DOHH2 (cell line): ENCODE measurements at regions not wholly inside any gene's neighbourhood (a gene's known extent, or its start where the extent isn't known, plus 50 kb on each side); places are given as distances from the start of the nearest gene placed in this dataset.

Experiments used
- H3F3A ChIP-seq: fragments of 200-600 bp; sonication (generic), shearing (Covaris generic); 2 replicates; pipeline ENCODE4 v1.6.0; 2016; ENCODE audit warnings: antibody characterized with exemption, mild to moderate bottlenecking; ENCODE audit not compliant: control insufficient read depth, insufficient read depth
- H3K27ac ChIP-seq: fragments of 200-600 bp; sonication (generic); 2 replicates; pipeline ENCODE4 v1.5.1; 2014; ENCODE audit warnings: low read depth, mild to moderate bottlenecking, low read length, moderate library complexity
- H3K27me3 ChIP-seq: fragments of 200-600 bp; sonication (generic); 2 replicates; pipeline ENCODE4 v1.6.1; 2014; ENCODE audit warnings: mild to moderate bottlenecking, low read length, mixed read lengths; ENCODE audit not compliant: control insufficient read depth
- H3K36me3 ChIP-seq: fragments of 200-600 bp; sonication (generic); 2 replicates; pipeline ENCODE4 v1.6.1; 2014; ENCODE audit warnings: mild to moderate bottlenecking, low read length, moderate library complexity, mixed read lengths; ENCODE audit not compliant: control insufficient read depth
- H3K4me1 ChIP-seq: fragments of 200-600 bp; sonication (generic); 2 replicates; pipeline ENCODE4 v1.6.1; 2014; ENCODE audit warnings: mild to moderate bottlenecking, low read length, mixed read lengths; ENCODE audit not compliant: control insufficient read depth
- H3K4me2 ChIP-seq: fragments of 200-600 bp; sonication (generic); 2 replicates; pipeline ENCODE4 v1.6.0; 2014; ENCODE audit warnings: mild to moderate bottlenecking, low read length, moderate library complexity
- H3K4me3 ChIP-seq: fragments of 200-600 bp; sonication (generic); 2 replicates; pipeline ENCODE4 v1.5.1; 2014; ENCODE audit warnings: mild to moderate bottlenecking, low read length, mixed read lengths
- H3K79me2 ChIP-seq: fragments of 200-600 bp; sonication (generic); 2 replicates; pipeline ENCODE4 v1.6.1; 2014; ENCODE audit warnings: mild to moderate bottlenecking, low read length, mixed read lengths; ENCODE audit not compliant: control insufficient read depth
- H3K9me2 ChIP-seq: fragments of 200-600 bp; sonication (generic); replicated peaks from 2 replicates; pipeline ENCODE4 v1.6.1; 2014; ENCODE audit warnings: mild to moderate bottlenecking, low read length, mixed read lengths; ENCODE audit not compliant: control insufficient read depth
- H3K9me3 ChIP-seq: fragments of 200-600 bp; sonication (generic); 2 replicates; pipeline ENCODE4 v1.6.1; 2014; ENCODE audit warnings: antibody characterized with exemption, low read length, mixed read lengths; ENCODE audit not compliant: control insufficient read depth, insufficient read depth
- H4K20me1 ChIP-seq: fragments of 200-600 bp; sonication (generic); 2 replicates; pipeline ENCODE4 v1.6.0; 2014; ENCODE audit warnings: low read depth, mild to moderate bottlenecking, antibody characterized with exemption, low read length, moderate library complexity; ENCODE audit not compliant: control insufficient read depth, insufficient read depth
- EZH2phosphoT487 ChIP-seq: fragments of 200-600 bp; sonication (generic); IDR thresholded peaks from 2 replicates; pipeline ENCODE4 v1.6.1; 2017; ENCODE audit warnings: borderline replicate concordance, mild to moderate bottlenecking, antibody characterized with exemption, low read length, moderate library complexity, mixed read lengths
- TF ChIP-seq, protein P1 (sequence below): fragments of 200-600 bp; sonication (generic); IDR thresholded peaks from one replicate; pipeline ENCODE4 v1.5.1; 2014; ENCODE audit warnings: antibody characterized with exemption, mild to moderate bottlenecking, low read depth, low read length; ENCODE audit not compliant: poor library complexity, severe bottlenecking

DNA sequence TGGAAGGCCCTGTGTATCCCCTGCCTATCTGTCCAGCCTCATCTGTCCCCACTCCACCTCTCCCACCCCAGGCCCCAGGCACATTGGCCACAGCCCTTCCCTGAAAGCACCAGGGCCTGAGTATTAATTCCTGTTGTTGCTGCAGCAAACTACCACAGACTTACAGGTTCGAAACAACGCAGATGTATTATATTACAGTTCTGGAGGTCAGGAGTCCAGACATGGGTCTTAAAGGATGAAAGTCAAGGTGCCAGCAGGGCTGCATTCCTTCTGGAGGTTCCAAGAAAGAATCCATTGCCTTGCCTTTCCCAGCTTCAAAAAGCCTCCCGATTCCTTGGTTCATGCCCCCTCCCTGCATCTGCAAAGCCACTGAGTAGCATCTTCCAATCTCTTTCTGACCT is 78.7 kb upstream of the LAPTM4A start:
- Histone ChIP-seq H3K4me2 (no peak overlapping the region), H3K36me3 (no peaks in the 10 kb centered on the region), H3K9me3 (no peaks in the 10 kb centered on the region), H3K27ac (no peak overlapping the region), H3K4me3 (no peak overlapping the region), H3F3A (no peaks in the 10 kb centered on the region), H4K20me1 (no peaks in the 10 kb centered on the region), H3K9me2 (no peaks in the 10 kb centered on the region), H3K4me1 (no peaks in the 10 kb centered on the region), H3K79me2 (no peaks in the 10 kb centered on the region), H3K27me3 (peaks cover 7% of the 10 kb centered on the region)
- TF ChIP-seq EZH2phosphoT487 = no peak
- TF ChIP-seq, protein P1, sequence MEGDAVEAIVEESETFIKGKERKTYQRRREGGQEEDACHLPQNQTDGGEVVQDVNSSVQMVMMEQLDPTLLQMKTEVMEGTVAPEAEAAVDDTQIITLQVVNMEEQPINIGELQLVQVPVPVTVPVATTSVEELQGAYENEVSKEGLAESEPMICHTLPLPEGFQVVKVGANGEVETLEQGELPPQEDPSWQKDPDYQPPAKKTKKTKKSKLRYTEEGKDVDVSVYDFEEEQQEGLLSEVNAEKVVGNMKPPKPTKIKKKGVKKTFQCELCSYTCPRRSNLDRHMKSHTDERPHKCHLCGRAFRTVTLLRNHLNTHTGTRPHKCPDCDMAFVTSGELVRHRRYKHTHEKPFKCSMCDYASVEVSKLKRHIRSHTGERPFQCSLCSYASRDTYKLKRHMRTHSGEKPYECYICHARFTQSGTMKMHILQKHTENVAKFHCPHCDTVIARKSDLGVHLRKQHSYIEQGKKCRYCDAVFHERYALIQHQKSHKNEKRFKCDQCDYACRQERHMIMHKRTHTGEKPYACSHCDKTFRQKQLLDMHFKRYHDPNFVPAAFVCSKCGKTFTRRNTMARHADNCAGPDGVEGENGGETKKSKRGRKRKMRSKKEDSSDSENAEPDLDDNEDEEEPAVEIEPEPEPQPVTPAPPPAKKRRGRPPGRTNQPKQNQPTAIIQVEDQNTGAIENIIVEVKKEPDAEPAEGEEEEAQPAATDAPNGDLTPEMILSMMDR = no peak

DNA sequence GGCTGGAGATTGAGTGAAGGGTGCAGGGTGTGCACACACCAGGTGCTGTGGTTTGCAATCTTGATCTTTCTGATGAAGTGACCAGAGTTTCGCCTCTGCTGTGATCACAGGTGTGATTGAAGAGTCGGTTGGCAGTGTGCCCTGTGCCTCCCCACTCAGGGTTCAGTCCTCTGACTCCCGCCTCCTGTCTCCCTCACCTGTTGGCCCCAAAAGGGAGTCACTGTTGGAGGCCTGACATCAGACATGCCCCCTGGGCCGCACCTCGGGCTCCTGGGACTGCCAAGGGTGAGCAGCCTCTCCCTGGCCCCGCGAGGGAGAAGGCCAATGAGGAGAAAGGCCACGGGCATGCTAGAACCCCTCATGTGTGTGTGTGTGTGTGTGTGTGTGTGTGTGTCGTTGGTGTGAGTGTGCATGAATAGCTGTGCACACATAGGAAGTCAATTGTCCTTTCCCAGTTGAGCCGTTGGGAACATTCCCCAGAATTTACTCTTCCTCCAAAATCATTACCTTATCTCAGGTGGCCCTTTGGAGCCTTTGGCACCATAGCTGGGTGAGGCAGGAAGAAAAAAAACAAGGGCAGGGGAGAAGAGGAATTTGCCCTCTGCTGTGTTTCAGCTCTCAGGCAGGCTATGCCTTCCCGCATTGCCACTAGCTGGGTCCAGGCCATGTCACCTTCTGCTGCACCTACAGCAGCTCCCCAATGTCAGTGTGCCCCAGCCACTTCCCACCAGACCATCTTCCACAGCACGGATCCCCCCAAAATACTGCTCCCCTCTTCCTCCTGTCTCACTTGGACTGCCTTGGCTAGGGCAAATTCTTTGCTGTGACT is 78.1 kb upstream of the LAPTM4A start:
- Histone ChIP-seq H3K9me3 (no peaks in the 10 kb centered on the region), H3K27ac (no peak overlapping the region), H3K4me2 (no peak overlapping the region), H3K79me2 (no peaks in the 10 kb centered on the region), H3K4me1 (no peaks in the 10 kb centered on the region), H3F3A (no peaks in the 10 kb centered on the region), H3K36me3 (no peaks in the 10 kb centered on the region), H3K9me2 (no peaks in the 10 kb centered on the region), H3K27me3 (peaks cover 7% of the 10 kb centered on the region), H4K20me1 (no peaks in the 10 kb centered on the region), H3K4me3 (no peak overlapping the region)
- TF ChIP-seq, protein P1 = no peak
- TF ChIP-seq EZH2phosphoT487 = no peak

DNA sequence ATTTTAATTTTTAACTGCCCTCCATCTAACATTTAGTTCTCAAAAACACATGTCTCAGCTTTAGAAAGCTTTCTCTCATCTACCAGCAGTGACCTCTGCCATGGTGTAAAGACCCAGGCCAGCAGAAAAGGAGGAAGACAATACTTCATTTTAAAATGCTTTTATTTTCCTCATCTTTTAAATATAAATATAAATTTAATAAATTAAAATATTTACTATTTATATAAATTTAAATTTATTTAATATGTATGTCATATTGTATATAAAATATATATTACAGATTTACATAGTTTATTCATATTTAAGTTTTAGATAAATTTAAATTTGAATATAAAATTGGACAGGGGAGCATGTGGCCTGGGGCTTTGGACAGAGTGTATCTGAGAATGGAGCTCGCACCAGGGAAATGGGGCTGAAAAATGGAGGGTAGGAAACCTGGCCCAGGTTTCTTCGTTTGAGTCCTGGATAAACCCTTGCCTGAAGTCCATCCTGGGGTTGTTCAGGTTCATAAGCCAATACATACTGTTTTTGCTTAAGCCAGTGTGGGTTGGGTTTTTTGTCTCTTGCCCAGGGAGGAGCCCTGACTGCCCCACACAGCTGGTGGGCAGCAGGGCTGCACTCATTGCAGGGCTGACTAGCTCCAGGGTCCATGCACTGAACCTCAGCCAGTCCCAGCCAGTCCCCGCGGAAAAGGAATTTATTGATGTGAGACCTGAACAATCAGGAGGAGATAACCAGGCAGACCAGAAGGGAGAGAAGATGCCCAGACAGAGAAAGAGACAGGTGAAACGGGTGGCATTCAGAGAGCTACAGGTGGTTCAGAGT is 77.3 kb upstream of the LAPTM4A start:
- Histone ChIP-seq H3K79me2 (no peaks in the 10 kb centered on the region), H3K9me3 (no peaks in the 10 kb centered on the region), H3K4me2 (no peak overlapping the region), H4K20me1 (no peaks in the 10 kb centered on the region), H3F3A (no peaks in the 10 kb centered on the region), H3K9me2 (no peaks in the 10 kb centered on the region), H3K4me1 (no peaks in the 10 kb centered on the region), H3K27ac (no peak overlapping the region), H3K36me3 (no peaks in the 10 kb centered on the region), H3K4me3 (no peak overlapping the region), H3K27me3 (no peaks in the 10 kb centered on the region)
- TF ChIP-seq, protein P1 = no peak
- no peak for TF ChIP-seq EZH2phosphoT487
